Keratinocyte (primary cell): ENCODE measurements at regions not wholly inside any gene's neighbourhood (a gene's known extent, or its start where the extent isn't known, plus 50 kb on each side); places are given as distances from the start of the nearest gene placed in this dataset.
A peak's percentile ranks its signal among the peaks of the same experiment; 100 is the strongest.
"Not testable (repeated sequence)": the region's sequence is repeated elsewhere in the genome, so short reads cannot be mapped to it uniquely, and the experiment has no call there.

ENCODE experiments used
- DNase-seq: peaks from one replicate; pipeline ENCODE4 v3.0.0-alpha.2; 2011; ENCODE audit warnings: low read depth, missing footprints, low spot score
- FAIRE-seq: peaks from 2 replicates; lab custom pipeline; 2011; peaks lifted over from hg19 to GRCh38; lab: Jason Lieb, UNC
- H2AFZ ChIP-seq: 2 replicates; pipeline ENCODE4 v1.6.0; 2012; ENCODE audit warnings: low read length, control low read depth, inconsistent platforms; ENCODE audit not compliant: control insufficient read depth
- H3K27ac ChIP-seq: 2 replicates; pipeline ENCODE4 v1.5.1; 2011; ENCODE audit warnings: low read length; ENCODE audit not compliant: control insufficient read depth, insufficient read depth
- H3K27me3 ChIP-seq: 3 replicates; pipeline ENCODE4 v1.6.0; 2011; ENCODE audit warnings: low read length; ENCODE audit not compliant: control insufficient read depth, insufficient read depth; ENCODE audit errors: extremely low read depth
- H3K36me3 ChIP-seq, 2 experiments: 2 replicates in 1 of 2; 3 replicates in 1 of 2; pipeline ENCODE4 v1.5.1; 2011; ENCODE audit warnings: low read length in 2 of 2, mild to moderate bottlenecking in 1 of 2; ENCODE audit not compliant: control insufficient read depth in 2 of 2, insufficient read depth in 2 of 2; ENCODE audit errors: extremely low read depth in 1 of 2
- H3K4me1 ChIP-seq: 3 replicates; pipeline ENCODE4 v1.5.1; 2011; ENCODE audit warnings: low read length; ENCODE audit not compliant: control insufficient read depth, insufficient read depth; ENCODE audit errors: extremely low read depth
- H3K4me2 ChIP-seq: 3 replicates; pipeline ENCODE4 v1.6.0; 2011; ENCODE audit warnings: low read depth, low read length; ENCODE audit not compliant: control insufficient read depth, insufficient read depth; ENCODE audit errors: extremely low read depth
- H3K4me3 ChIP-seq, 3 experiments: fragments of 200-600 bp in 1 of 3; sonication (generic) in 1 of 3; 2 replicates in 2 of 3; 3 replicates in 1 of 3; pipeline ENCODE4 v1.5.1; 2011 to 2016; ENCODE audit warnings: low read length in 3 of 3, mild to moderate bottlenecking in 3 of 3, control low read depth in 2 of 3, inconsistent platforms in 1 of 3, low read depth in 1 of 3, mixed read lengths in 1 of 3, mixed run types in 1 of 3, moderate library complexity in 1 of 3; ENCODE audit not compliant: control insufficient read depth in 2 of 3, insufficient read depth in 2 of 3; ENCODE audit errors: extremely low read depth in 1 of 3
- H3K79me2 ChIP-seq: 2 replicates; pipeline ENCODE4 v1.6.0; 2012; ENCODE audit warnings: low read length; ENCODE audit not compliant: control insufficient read depth, insufficient read depth
- H3K9ac ChIP-seq: 3 replicates; pipeline ENCODE4 v1.6.0; 2011; ENCODE audit warnings: low read length; ENCODE audit not compliant: control insufficient read depth, insufficient read depth; ENCODE audit errors: extremely low read depth
- H3K9me1 ChIP-seq: 3 replicates; pipeline ENCODE4 v1.6.0; 2011; ENCODE audit warnings: low read length; ENCODE audit not compliant: control insufficient read depth, insufficient read depth; ENCODE audit errors: extremely low read depth
- H3K9me3 ChIP-seq: 2 replicates; pipeline ENCODE4 v1.5.1; 2012; ENCODE audit warnings: low read depth, low read length; ENCODE audit not compliant: control insufficient read depth
- H4K20me1 ChIP-seq: 3 replicates; pipeline ENCODE4 v1.6.0; 2011; ENCODE audit warnings: low read length; ENCODE audit not compliant: control insufficient read depth, insufficient read depth; ENCODE audit errors: extremely low read depth
- CTCF ChIP-seq, 3 experiments: IDR thresholded peaks in 1 of 3; conservative IDR thresholded peaks in 1 of 3; optimal IDR thresholded peaks in 1 of 3; 2 replicates in 2 of 3; 3 replicates in 1 of 3; pipeline versions ENCODE3 to v1.5.1; 2011; ENCODE audit warnings: low read length in 3 of 3, mild to moderate bottlenecking in 3 of 3, moderate library complexity in 2 of 3, control low read depth in 1 of 3, inconsistent platforms in 1 of 3; ENCODE audit not compliant: insufficient read depth in 2 of 3; ENCODE audit errors: extremely low read depth in 1 of 3
- EZH2 ChIP-seq: IDR thresholded peaks from one replicate; pipeline ENCODE4 v1.6.1; 2012; ENCODE audit warnings: inconsistent platforms, mild to moderate bottlenecking, low read length, moderate library complexity
- dilution Hi-C: fragments of 300-500 bp; cut with MboI; formaldehyde crosslinking; loops from one replicate; pipeline ENCODE4 v1.7.0; 2020; ENCODE audit warnings: low sequenced_read_pairs; ENCODE audit not compliant: extremely low pct_ligation_motif_present

- Histone ChIP-seq H3K4me1 (no peaks in the 10 kb centered on the region), H3K9ac (no peak overlapping the region), H3K36me3 (no peaks in the 10 kb centered on the region), H3K9me1 (no peaks in the 10 kb centered on the region), H4K20me1 (no peaks in the 10 kb centered on the region), H3K4me2 (no peak overlapping the region), H3K9me3 (no peaks in the 10 kb centered on the region), H3K27ac (no peak overlapping the region), H3K79me2 (no peaks in the 10 kb centered on the region), H3K27me3 (no peaks in the 10 kb centered on the region), H3K4me3 (no peak overlapping the region), H2AFZ (no peak overlapping the region)
- dilution Hi-C loops, result no loop called here
- no peak for FAIRE-seq
- TF ChIP-seq EZH2 (no peak), CTCF (optimal IDR thresholded peaks at IDR 0.05 in 1 of 3, IDR thresholded peaks at IDR 0.05 in 1 of 3, conservative IDR thresholded peaks at IDR 0.05 in 1 of 3; ENCODE audit: extremely low read depth in 1 of 3, insufficient read depth in 2 of 3, low read length in 3 of 3) (no peak)
- no peak for DNase-seq
These were observed 166.9 kb downstream of the DEFB131A start for GRCh38 chr4:9611101-9611500.

GRCh38 chr4:9636411-9636810, 145.0 kb upstream of the DRD5 start:
- H3K36me3 ChIP-seq, H4K20me1 ChIP-seq, H3K27me3 ChIP-seq, dilution Hi-C loops, H2AFZ ChIP-seq, H3K79me2 ChIP-seq, H3K4me1 ChIP-seq, H3K4me2 ChIP-seq, FAIRE-seq, H3K9me3 ChIP-seq, H3K4me3 ChIP-seq, H3K9me1 ChIP-seq, DNase-seq, H3K9ac ChIP-seq, H3K27ac ChIP-seq: not testable (repeated sequence)

- H4K20me1 ChIP-seq, H3K27ac ChIP-seq, H3K27me3 ChIP-seq, H3K9me3 ChIP-seq, H3K9me1 ChIP-seq, FAIRE-seq, dilution Hi-C loops, H2AFZ ChIP-seq, H3K4me2 ChIP-seq, H3K9ac ChIP-seq, H3K4me1 ChIP-seq, H3K4me3 ChIP-seq, H3K36me3 ChIP-seq, H3K79me2 ChIP-seq, DNase-seq: not testable (repeated sequence)
- peak in 2 of 3 experiments; percentile 31 to 40 for TF ChIP-seq CTCF (optimal IDR thresholded peaks at IDR 0.05 in 1 of 3, IDR thresholded peaks at IDR 0.05 in 1 of 3, conservative IDR thresholded peaks at IDR 0.05 in 1 of 3; ENCODE audit: extremely low read depth in 1 of 3, insufficient read depth in 2 of 3, low read length in 3 of 3)
These were observed 121.8 kb upstream of the DRD5 start for GRCh38 chr4:9659678-9660077.

- H3K27ac ChIP-seq, H3K9me1 ChIP-seq, H3K4me2 ChIP-seq, H4K20me1 ChIP-seq, H3K4me1 ChIP-seq, H3K79me2 ChIP-seq, H3K9me3 ChIP-seq, DNase-seq, dilution Hi-C loops, H3K27me3 ChIP-seq, FAIRE-seq, H3K36me3 ChIP-seq, H3K4me3 ChIP-seq, H3K9ac ChIP-seq, H2AFZ ChIP-seq: not testable (repeated sequence)
These were observed 120.5 kb upstream of the DRD5 start for GRCh38 chr4:9660955-9661354.
